SK-N-SH treated with all-trans-retinoic acid at 6 μM for 48 hours (cell line): ENCODE measurements at regions not wholly inside any gene's neighbourhood (a gene's known extent, or its start where the extent isn't known, plus 50 kb on each side); places are given as distances from the start of the nearest gene placed in this dataset.

Source experiments
- BACH2 ChIP-seq: fragments of 250-450 bp; sonication (Bioruptor Pico); IDR thresholded peaks from 2 replicates; pipeline ENCODE4 v1.9.0; 2021; ENCODE audit warnings: mild to moderate bottlenecking, borderline replicate concordance
- ESRRG ChIP-seq: fragments of 250-450 bp; sonication (Bioruptor Pico); IDR thresholded peaks from 2 replicates; pipeline ENCODE4 v1.6.1; 2021; ENCODE audit warnings: mild to moderate bottlenecking
- PPARA ChIP-seq: fragments of 250-450 bp; sonication (Bioruptor Pico); IDR thresholded peaks from 2 replicates; pipeline ENCODE4 v1.5.0; 2020; ENCODE audit warnings: mild to moderate bottlenecking, borderline replicate concordance
- RARB ChIP-seq: fragments of 250-450 bp; sonication (Bioruptor Pico); IDR thresholded peaks from 2 replicates; pipeline ENCODE4 v1.8.0; 2021; ENCODE audit warnings: mild to moderate bottlenecking, moderate library complexity
- SNAI2 ChIP-seq: fragments of 250-450 bp; sonication (Bioruptor Pico); IDR thresholded peaks from 2 replicates; pipeline ENCODE4 v1.5.0; 2020; ENCODE audit warnings: mild to moderate bottlenecking, moderate library complexity
- TCF4 ChIP-seq: fragments of 250-450 bp; sonication (Bioruptor Pico); IDR thresholded peaks from 2 replicates; pipeline ENCODE4 v1.8.0; 2021; ENCODE audit warnings: mild to moderate bottlenecking, moderate library complexity, borderline replicate concordance
- TOX ChIP-seq: fragments of 250-450 bp; sonication (Bioruptor Pico); IDR thresholded peaks from 2 replicates; pipeline ENCODE4 v1.8.0; 2021; ENCODE audit warnings: mild to moderate bottlenecking, moderate library complexity, borderline replicate concordance
- ZC3H10 ChIP-seq: fragments of 250-450 bp; sonication (Bioruptor Pico); IDR thresholded peaks from 2 replicates; pipeline ENCODE4 v1.5.1; 2021; ENCODE audit warnings: mild to moderate bottlenecking, moderate library complexity
- ZFP3 ChIP-seq: fragments of 250-450 bp; sonication (Bioruptor Pico); IDR thresholded peaks from 2 replicates; pipeline ENCODE4 v1.5.0; 2020; ENCODE audit warnings: mild to moderate bottlenecking, moderate library complexity
- ZFP30 ChIP-seq: fragments of 450-650 bp; formaldehyde crosslinking; IDR thresholded peaks from 2 replicates; pipeline ENCODE4 v1.5.0; 2022; ENCODE audit warnings: mild to moderate bottlenecking, moderate library complexity
- TF ChIP-seq, protein P1 (sequence below): fragments of 250-450 bp; sonication (Bioruptor Pico); IDR thresholded peaks from 2 replicates; pipeline ENCODE4 v1.8.0; 2020; ENCODE audit warnings: mild to moderate bottlenecking, moderate library complexity, borderline replicate concordance
- TF ChIP-seq, protein P2 (sequence below): fragments of 250-450 bp; sonication (Bioruptor Pico); IDR thresholded peaks from 2 replicates; pipeline ENCODE4 v1.5.1; 2020; ENCODE audit warnings: low read depth, mild to moderate bottlenecking, moderate library complexity
- TF ChIP-seq, protein P3 (sequence below): fragments of 250-450 bp; sonication (Bioruptor Pico); IDR thresholded peaks from 2 replicates; pipeline ENCODE4 v1.5.0; 2020; ENCODE audit warnings: mild to moderate bottlenecking, moderate library complexity

DNA sequence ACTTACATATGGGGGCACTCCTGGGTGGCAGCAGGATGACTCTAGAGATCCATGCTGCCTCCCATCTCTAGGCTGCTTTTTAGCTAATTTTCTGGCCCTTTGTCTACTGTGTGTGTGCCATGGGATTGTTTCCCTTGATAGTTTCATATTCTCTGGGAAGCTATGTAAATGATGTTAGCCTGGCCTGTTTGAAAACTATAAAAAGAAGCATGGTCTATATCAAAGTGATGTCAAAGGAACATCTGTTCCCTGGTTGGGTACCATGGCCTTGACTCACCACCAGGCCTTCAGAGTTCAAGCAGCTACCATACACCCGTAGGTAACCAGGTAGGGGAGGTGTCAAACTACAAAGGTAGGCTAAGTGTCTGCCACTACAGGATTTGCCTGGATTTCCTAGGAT lies 310.4 kb downstream of the FRK start:
- TF ChIP-seq RARB (CRISPR knock-in tag) (no peak), ZFP3 (CRISPR knock-in tag) (no peak), BACH2 (CRISPR knock-in tag) (no peak), PPARA (CRISPR knock-in tag) (no peak), ESRRG (no peak), SNAI2 (CRISPR knock-in tag) (no peak), ZC3H10 (no peak), TCF4 (CRISPR knock-in tag) (no peak), TOX (CRISPR knock-in tag) (no peak), ZFP30 (CRISPR knock-in tag) (no peak)
- TF ChIP-seq, protein P1, sequence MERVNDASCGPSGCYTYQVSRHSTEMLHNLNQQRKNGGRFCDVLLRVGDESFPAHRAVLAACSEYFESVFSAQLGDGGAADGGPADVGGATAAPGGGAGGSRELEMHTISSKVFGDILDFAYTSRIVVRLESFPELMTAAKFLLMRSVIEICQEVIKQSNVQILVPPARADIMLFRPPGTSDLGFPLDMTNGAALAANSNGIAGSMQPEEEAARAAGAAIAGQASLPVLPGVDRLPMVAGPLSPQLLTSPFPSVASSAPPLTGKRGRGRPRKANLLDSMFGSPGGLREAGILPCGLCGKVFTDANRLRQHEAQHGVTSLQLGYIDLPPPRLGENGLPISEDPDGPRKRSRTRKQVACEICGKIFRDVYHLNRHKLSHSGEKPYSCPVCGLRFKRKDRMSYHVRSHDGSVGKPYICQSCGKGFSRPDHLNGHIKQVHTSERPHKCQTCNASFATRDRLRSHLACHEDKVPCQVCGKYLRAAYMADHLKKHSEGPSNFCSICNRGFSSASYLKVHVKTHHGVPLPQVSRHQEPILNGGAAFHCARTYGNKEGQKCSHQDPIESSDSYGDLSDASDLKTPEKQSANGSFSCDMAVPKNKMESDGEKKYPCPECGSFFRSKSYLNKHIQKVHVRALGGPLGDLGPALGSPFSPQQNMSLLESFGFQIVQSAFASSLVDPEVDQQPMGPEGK (CRISPR knock-in tag): no peak
- TF ChIP-seq, protein P2, sequence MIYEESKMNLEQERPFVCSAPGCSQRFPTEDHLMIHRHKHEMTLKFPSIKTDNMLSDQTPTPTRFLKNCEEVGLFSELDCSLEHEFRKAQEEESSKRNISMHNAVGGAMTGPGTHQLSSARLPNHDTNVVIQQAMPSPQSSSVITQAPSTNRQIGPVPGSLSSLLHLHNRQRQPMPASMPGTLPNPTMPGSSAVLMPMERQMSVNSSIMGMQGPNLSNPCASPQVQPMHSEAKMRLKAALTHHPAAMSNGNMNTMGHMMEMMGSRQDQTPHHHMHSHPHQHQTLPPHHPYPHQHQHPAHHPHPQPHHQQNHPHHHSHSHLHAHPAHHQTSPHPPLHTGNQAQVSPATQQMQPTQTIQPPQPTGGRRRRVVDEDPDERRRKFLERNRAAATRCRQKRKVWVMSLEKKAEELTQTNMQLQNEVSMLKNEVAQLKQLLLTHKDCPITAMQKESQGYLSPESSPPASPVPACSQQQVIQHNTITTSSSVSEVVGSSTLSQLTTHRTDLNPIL (CRISPR knock-in tag): no peak
- TF ChIP-seq, protein P3, sequence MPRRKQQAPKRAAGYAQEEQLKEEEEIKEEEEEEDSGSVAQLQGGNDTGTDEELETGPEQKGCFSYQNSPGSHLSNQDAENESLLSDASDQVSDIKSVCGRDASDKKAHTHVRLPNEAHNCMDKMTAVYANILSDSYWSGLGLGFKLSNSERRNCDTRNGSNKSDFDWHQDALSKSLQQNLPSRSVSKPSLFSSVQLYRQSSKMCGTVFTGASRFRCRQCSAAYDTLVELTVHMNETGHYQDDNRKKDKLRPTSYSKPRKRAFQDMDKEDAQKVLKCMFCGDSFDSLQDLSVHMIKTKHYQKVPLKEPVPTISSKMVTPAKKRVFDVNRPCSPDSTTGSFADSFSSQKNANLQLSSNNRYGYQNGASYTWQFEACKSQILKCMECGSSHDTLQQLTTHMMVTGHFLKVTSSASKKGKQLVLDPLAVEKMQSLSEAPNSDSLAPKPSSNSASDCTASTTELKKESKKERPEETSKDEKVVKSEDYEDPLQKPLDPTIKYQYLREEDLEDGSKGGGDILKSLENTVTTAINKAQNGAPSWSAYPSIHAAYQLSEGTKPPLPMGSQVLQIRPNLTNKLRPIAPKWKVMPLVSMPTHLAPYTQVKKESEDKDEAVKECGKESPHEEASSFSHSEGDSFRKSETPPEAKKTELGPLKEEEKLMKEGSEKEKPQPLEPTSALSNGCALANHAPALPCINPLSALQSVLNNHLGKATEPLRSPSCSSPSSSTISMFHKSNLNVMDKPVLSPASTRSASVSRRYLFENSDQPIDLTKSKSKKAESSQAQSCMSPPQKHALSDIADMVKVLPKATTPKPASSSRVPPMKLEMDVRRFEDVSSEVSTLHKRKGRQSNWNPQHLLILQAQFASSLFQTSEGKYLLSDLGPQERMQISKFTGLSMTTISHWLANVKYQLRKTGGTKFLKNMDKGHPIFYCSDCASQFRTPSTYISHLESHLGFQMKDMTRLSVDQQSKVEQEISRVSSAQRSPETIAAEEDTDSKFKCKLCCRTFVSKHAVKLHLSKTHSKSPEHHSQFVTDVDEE: no peak
